NT2/D1 (cell line): ENCODE measurements at regions not wholly inside any gene's neighbourhood (a gene's known extent, or its start where the extent isn't known, plus 50 kb on each side); places are given as distances from the start of the nearest gene placed in this dataset.

Experiments
- SUZ12 ChIP-seq: IDR thresholded peaks from 2 replicates; pipeline ENCODE4 v1.6.1; 2011; ENCODE audit not compliant: insufficient read length, insufficient read depth; ENCODE audit errors: extremely low read depth
- YY1 ChIP-seq: IDR thresholded peaks from 2 replicates; pipeline ENCODE4 v1.6.1; 2011; ENCODE audit not compliant: insufficient read length, insufficient read depth

- TF ChIP-seq YY1 = no peak
- no peak for TF ChIP-seq SUZ12
Measured at GRCh38 chr7:145184956-145185355, 349.1 kb upstream of the TPK1 start.
